Occipital lobe (tissue), 1 donor: ENCODE measurements at regions not wholly inside any gene's neighbourhood (a gene's known extent, or its start where the extent isn't known, plus 50 kb on each side); places are given as distances from the start of the nearest gene placed in this dataset.

Experiments
- DNase-seq: peaks from one replicate; lab custom pipeline; 2025; lab: John Stamatoyannopoulos, UW

GRCh38 chr4:151946718-151947117, 185.9 kb upstream of the GATB start:
- no peak for DNase-seq

- DNase-seq = no peak
Measured at GRCh38 chr4:151942971-151943370, 182.2 kb upstream of the GATB start.

- DNase-seq = no peak
Measured at GRCh38 chr4:151940926-151941617, 180.3 kb upstream of the GATB start.

- no peak for DNase-seq
Measured at GRCh38 chr4:151940291-151940690, 179.5 kb upstream of the GATB start.

GRCh38 chr4:151939670-151940069, 178.9 kb upstream of the GATB start:
- no peak for DNase-seq

GRCh38 chr4:151935411-151935810, 174.6 kb upstream of the GATB start:
- no peak for DNase-seq

GRCh38 chr4:151934766-151935165, 174.0 kb upstream of the GATB start:
- no peak for DNase-seq

GRCh38 chr4:151933122-151933827, 172.5 kb upstream of the GATB start:
- DNase-seq = no peak

- DNase-seq = no peak
Measured at GRCh38 chr4:151931563-151931962, 170.8 kb upstream of the GATB start.

- no peak for DNase-seq
Measured at GRCh38 chr4:151930372-151930771, 169.6 kb upstream of the GATB start.

GRCh38 chr4:151928112-151928511, 167.3 kb upstream of the GATB start:
- no peak for DNase-seq

- no peak for DNase-seq
Measured at GRCh38 chr4:151922811-151923210, 162.0 kb upstream of the GATB start.

GRCh38 chr4:151922306-151922705, 161.5 kb upstream of the GATB start:
- DNase-seq = no peak

- DNase-seq = no peak
Measured at GRCh38 chr4:151921811-151922210, 161.0 kb upstream of the GATB start.

- DNase-seq = no peak
Measured at GRCh38 chr4:151921386-151921785, 160.6 kb upstream of the GATB start.

- DNase-seq = no peak
Measured at GRCh38 chr4:151917145-151917734, 156.4 kb upstream of the GATB start.

- no peak for DNase-seq
Measured at GRCh38 chr4:151912632-151913031, 151.8 kb upstream of the GATB start.

- DNase-seq = no peak
Measured at GRCh38 chr4:151911970-151912369, 151.2 kb upstream of the GATB start.

- DNase-seq = no peak
Measured at GRCh38 chr4:151908734-151909497, 148.1 kb upstream of the GATB start.

- DNase-seq = no peak
Measured at GRCh38 chr4:151908201-151908600, 147.4 kb upstream of the GATB start.

- DNase-seq = no peak
Measured at GRCh38 chr4:151906438-151906837, 145.6 kb upstream of the GATB start.

- no peak for DNase-seq
Measured at GRCh38 chr4:151905197-151905596, 144.4 kb upstream of the GATB start.
